GM19043 (cell line): ENCODE measurements at regions not wholly inside any gene's neighbourhood (a gene's known extent, or its start where the extent isn't known, plus 50 kb on each side); places are given as distances from the start of the nearest gene placed in this dataset.

Experiments
- ATAC-seq: cut with Tn5 transposase; IDR thresholded peaks from one replicate; pipeline ENCODE4 v1.9.1; 2021; ENCODE audit warnings: low read depth; ENCODE audit not compliant: unreplicated experiment

DNA sequence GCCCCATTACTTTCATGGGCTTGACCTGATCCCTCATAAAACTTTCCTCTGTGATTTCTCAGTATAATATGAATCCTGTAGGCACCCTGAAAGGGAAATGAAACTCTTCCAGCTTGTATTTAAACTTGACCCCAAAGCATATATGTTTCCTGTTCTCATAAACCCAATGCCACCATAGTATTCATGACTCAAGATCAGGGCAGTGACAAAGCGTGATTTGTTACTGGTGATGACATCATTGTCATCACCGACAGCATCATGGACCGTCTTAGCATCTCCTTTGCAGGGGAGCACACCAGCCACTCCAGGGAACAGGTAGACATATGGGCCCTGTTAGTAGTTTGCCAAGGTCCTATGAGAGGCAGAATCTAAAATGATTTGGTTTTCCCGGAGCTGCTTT, 741.2 kb downstream of the NR2F2 start:
- no peak for ATAC-seq

DNA sequence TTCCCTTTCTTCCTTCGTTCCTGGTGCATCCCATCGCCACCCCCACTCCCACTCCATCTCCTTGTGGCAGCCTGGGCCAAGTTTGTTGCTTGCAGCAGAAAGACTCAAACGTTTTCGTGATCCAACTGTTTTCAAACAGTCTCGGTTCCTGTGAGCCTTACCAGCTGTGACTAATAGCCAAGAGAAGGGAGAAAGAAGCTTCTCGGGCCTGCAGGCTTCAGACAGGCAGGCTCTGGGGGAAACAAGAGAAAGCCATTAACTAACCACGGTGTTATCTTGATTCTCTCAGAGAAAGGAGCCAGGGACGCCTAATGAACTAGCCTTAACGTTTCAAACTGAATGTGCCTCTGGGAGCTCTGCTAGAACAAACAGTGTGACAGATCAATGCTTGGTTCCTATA, 742.0 kb downstream of the NR2F2 start:
- no peak for ATAC-seq

DNA sequence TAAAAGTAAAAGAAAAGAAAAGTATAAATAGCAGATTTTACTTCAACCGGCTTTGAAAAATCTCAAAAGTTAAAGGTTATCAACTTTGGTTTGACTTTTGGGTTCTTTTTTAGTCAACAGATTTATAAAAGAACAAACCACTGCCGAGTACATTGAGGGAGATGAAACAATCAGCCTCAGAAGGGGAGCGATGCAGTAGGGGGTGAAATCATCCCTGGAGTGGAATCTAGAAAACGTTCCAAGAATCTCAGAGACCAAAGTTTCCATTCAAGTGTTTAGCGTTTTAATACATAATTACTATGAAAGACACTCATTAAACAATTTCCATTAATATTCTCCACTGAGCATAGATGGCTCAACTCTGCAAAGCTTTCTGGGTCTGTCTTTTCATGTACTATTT, 745.5 kb downstream of the NR2F2 start:
- ATAC-seq, result no peak

DNA sequence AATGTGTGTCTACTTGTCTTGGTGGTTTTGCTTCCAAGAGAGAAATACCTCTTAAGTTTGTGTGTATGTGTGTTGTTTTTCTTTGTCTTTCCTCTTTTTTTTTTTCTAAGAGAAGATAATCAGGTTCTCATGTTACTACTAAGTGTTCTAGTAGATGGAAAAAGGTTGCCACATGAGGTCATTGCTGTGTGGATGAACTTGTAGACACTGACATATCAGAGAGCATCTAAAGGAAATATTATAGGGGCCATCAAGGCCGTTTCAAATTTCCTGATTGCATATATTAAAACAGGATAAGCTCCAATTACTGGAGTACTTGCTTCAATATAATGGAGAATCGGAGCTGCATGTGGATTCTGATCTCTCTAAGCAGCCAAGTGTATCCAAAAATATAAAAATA, 747.5 kb downstream of the NR2F2 start:
- ATAC-seq, result no peak

DNA sequence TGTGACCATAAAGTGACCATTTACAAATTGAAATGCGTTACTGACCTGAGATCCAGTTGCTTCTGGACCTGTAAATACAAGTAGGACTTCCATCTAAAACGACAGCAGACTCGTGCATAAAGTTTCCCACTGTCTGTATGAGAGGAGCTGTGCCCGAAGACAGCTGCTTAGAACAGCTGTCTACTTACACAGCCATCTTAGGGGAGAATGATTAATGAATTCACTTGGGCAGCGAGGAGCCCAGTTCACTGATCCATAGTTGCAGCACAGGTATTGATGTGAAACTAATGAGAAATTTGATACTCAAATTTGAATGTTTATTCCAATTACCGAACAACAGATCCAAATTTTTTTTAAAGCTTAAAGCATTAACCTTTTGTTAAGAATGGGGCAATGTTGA, 748.1 kb downstream of the NR2F2 start:
- ATAC-seq, result no peak

DNA sequence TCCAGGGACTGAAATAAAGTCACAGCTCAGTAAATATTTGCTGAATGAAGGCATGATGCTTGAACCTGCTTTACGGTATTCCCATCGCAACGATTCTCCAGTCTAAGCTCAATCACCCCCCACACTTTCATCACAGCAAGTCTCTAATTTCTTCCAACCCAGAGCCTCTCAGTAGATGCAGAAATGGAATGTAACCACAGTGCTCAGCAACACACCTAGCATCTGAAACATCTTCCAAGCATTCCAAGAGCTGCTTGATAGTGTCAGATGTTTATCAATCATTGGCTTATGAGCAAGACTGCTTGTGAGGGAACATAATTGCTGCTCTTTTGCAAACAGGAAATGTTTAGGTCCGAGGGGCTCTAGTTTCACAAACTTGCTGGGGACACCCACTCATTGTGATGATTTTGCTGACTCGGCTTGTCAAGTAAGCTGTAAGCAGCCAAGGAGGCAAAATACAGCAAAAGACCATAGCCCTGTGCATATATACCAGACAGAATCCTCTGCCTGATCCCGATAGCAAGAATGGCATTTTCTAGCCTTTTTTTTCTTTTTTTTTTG, 751.2 kb downstream of the NR2F2 start:
- no peak for ATAC-seq

DNA sequence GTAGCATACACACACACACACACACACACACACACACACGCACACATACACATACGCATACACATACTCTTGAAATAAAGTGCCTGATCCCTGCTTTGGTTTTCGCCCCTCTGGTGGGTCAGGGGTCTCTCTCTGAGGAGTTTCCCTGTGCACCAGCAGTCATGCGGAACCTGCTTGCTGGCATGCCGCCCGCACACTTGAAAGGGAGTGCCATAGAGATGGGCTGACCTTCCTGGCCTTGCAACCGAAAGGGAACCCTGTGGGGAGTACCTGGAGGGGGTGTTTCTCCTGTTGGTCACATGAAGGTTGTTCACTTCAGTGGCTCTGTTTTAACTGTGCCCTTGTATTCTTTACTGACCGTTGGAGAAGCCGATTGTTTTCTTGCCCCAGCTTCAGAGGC, 752.3 kb downstream of the NR2F2 start:
- no peak for ATAC-seq

DNA sequence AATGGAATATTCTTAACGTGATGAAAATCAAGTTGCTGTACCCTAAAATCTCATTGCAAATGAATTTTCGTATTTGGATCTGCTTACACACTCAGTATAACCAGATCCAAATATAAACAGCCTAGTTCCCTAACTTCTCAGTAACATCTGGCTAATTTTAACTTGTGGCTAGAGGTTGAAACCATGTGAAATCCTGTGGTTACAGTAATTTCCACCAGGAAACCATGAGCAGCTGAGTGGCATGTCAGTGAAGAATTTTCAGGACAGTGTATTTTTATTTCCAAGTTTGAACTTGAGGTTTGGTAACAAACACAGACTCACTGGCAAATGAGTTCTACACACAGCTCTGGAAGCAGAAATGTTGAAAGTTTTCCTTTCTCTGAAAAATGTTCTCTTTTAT, 754.1 kb downstream of the NR2F2 start:
- ATAC-seq, result no peak

DNA sequence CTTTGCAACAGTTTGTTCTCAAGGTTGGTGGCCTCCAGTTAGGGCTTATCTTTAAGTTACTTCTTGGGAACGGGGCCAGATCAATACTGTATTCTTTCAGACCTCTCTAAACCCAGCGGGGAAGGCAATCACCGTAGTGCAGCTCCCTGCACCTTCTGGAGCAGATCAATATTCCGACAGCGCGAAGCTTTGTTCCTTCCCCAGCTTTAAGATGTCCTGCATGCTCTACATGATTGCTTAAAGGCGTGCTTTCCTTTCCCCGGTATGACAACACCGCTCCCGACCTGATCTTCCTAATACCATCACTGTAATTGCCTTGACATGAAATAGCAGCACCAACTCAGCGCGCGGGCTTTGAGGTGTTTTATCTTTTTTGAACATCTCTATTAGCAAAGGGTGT, 755.2 kb downstream of the NR2F2 start:
- no peak for ATAC-seq

DNA sequence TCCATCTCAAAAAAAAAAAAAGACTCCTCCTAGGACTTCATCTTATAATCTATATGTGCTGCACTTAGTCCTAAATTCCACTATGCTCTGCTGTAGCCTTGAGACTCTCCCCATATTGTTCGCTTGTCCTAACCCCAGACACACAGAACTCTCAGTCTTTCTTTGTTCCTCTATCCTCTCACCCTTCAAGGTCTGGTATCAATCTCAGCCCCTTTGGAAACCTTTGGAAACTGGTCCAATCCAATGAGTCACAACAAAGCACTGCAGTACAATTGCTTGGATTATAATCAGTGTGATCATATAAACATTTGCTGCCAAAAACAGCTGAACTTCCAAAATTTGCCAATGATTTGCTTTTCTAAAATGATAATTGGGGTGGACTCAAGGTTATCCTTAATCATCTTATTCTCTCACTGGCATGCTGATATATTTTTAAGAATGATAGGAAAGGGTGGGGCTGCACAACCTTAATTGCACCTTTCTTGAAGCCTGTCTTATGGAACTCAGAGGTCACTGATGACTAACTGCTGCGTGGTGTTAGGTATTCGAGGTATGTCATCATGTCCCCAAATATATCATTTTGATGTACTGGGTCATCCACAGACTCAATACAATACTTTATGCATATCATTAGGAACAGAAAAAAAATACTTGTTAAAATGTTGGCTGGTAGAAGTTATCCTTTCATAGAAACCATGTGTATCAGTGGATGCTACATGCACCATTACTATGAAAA, 756.7 kb downstream of the NR2F2 start:
- no peak for ATAC-seq

DNA sequence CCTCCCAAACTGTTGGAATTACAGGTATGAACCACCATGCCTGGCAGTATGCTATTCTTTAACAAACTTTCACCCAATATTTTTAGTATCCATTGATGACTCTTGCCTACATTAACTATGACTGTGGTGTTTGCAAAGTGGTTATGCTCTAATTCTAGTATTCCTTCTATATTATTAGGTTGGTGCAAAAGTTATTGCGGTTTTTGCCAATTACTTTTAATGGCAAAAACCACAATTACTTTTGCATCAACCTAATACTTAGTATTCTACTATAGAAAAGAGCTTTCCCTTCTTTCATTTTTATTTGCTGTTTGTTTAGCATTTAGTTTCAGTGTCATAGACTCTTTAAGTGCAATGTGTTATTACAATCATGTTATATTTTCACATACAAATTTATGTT, 760.6 kb downstream of the NR2F2 start:
- no peak for ATAC-seq

DNA sequence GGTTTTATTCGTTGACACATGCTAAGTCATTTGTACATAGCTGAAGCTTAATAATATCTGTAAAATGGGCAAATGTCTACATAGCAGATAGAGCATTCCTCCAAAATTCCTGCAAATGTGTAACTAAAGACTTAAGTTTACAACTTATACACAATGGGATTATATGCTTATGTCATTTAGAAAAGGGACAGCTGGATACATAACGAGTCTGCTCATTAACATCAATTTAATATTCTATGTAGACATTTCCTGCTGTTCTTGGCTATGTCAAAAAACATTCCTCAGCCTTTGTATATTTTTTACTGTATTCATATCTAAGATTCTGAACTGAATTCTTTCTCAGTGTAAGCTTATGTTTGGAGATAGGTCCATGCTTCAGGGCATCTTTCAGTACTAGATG, 762.2 kb downstream of the NR2F2 start:
- ATAC-seq, result no peak

DNA sequence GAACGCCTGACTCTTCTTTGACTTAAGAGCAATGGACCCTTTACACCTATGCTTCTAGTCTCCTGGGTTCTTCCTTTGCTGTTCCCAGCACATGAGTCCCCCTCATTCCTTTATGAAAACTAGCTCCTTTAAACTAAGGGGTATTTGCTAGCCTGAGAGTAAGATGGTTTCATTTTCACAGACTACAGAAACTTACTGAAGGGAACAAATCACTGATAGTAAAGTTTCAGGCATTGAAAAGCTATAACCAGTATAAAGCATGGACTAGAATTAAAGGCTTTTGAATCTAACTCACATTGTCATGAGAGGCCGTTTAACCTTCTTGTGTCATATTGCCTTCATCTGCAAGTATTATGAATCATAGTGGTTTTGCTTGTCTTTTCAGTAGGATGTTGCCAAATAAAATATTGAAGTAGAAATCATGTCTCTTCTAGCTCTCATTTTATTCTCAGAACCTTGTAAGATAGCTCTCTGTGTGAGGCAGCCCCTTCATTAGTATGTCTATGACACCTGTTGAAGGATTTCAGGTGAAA, 765.9 kb downstream of the NR2F2 start:
- ATAC-seq, result no peak

DNA sequence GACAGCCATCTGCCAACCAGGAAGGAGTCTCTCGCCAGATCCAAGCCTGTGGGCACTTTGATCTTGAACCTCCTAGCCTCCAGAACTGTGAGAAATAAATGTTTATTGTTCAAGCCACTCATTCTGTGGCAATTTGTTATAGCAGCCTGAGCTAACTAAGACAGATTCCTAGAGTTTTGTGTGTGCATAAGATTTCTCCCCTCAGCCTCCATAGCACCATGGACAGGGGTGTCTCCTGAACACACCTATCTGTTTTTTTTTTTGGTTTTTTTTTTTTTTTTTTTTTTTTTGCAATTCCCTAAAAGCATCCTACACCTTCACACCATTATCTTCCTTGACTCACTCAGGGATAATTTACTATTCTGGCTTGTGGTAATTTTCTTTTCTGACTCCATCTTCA, 768.5 kb downstream of the NR2F2 start:
- no peak for ATAC-seq

DNA sequence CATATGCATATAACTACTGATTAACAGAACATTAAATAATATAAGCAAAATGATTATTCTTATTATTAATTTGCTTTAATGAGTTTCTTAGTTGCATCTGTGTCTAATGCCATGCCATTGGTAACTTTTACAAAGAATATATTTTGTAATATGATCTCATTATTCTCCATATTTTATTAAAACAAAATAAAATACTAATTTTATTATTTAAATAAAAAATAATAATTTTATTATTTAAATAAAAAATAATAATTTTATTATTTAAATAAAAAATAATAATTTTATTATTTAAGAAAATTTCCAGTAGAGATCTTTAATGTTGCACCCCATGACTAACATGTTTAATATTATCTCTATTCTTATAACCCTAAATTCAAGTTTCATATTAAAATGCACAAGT, 771.1 kb downstream of the NR2F2 start:
- ATAC-seq, result no peak

DNA sequence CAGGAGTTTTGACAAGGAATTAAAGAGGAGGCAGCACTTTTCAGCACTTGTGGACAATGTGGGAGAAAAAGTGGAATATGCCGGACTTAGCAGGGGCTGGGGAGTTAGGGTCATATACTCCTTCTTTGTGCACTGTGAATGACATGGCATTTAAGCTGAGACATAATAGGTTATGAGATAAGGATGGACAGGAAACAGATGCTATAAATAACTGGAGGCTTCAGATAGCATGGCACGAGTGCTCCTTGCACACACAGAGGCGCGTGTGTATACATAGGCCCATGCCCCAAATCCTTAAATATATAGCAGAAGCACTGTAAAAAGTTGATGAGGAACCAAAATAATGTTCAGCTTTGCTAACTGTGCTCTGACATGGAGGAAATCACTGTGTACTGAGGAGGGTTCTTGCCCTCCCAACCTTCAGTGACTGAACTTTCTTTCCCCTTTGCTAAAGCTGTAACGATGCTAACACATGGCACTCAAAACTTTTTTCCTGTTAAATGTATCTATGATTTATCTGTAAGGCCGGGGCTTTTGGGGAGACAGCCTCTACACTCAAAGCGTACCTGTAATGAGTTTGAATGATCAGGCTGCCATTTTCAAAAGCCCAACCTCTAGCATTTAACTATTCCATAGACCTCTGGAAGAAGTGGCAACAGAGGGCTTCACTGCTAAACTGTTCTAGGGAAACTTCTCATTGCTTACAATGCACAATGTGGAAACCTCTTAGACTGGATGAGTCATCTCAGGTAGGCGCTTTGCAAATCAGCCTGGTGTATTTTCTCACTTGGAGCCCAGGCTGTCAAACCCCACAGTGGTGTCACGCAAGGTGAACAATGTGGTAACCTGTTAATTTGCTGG, 784.6 kb downstream of the NR2F2 start:
- ATAC-seq, result no peak

DNA sequence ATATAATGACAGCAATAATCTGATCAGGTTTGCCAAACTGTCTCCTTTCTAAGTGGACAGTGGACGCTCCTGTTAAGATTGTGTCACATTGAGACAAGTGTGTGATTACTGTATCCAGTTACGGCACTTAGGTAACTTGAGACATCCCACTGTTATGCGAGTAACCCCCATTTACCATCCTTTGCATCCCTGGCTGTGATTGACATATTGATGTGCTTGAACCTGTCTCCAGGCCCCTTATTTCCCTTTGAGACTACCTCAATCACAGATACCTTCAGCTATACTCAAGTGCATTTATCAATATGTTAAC, 785.2 kb downstream of the NR2F2 start:
- ATAC-seq, result no peak

DNA sequence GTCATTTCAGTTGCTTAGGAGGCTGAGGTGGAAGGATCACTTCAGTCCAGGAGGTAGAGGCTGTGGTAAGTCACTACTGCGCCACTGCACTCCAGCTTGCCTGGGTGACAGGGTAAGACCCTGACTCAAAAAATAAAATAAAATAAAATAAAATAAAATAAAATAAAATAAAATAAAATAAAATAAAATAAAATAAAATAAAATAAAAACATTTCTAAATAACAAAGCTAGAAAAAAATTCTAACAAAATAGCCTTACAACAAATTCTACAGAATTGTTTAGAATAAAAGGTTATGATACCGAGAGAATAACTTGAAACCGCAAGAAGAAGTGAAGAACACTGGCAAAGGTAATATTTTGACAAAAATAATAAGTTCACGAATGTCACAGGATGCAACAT, 794.3 kb downstream of the NR2F2 start:
- ATAC-seq, result no peak

DNA sequence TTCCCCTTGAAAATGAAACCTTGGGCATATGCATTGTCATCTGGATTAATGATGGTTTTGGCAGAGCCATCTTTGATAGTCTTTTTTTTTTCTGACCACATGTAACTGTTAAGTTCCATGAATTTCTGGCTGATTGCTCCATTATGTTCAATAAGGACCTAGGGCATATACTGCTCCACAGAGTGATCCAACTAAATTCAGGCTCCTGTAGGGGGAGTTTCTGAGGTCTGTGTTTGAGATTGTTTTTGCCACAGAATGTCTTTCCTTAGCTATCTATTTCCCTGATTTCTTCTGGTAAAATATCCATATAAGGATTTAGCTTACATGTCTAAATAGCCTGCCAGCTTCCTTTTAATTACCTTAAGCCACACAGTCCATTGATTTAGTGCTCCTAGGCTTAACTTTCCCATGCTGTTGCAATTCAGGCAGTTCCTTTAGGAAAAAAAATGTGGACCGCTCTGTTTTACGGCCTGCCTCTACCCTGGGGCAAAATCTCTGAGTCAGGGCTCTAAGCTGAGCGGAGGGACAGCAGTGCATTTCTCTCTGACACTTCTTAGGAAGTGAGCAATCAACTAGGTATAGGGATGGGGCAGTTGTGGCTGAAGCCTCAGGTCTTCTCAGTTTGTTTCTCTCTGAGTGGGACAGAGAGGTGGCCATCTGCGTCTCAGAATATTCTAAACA, 796.2 kb downstream of the NR2F2 start:
- no peak for ATAC-seq

DNA sequence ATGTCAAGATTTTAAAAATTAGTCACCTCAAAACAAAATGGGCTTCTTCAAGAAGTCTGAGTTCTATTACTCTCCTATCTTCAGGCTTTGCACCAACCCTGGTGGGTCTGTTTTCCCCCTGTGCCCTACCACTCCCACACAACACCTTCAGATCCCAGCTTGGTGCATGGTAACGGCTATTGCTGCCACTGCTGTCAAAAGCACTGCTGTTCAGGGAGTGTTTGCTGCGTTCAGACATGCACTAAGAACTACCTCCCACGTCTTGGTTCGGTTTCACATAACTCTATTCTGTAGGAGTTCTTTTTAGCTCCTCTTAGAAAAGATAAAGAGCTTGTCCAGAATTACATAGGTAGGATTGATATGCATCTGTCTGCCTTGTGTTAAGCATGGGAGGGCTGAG, 799.2 kb downstream of the NR2F2 start:
- no peak for ATAC-seq

DNA sequence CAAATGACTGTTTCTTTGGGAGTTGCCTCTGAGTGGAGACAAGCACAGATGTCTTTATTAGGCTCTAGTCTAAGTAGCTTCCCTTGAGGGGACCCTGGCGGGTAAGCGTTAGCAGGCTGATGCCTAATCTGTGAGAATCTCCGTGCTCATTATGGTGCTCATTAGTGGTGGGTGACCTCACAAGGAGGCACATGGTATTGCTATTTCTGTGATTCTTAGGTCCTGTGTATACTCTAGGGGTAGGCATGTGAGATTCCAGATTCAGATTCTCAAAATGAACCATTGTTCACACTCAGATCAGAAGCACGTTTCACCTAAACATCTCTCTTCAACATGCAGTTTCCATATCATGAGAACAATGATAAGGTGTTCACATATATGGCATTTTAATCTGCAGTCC, 809.7 kb downstream of the NR2F2 start:
- no peak for ATAC-seq
